ELF-1 (cell line): ENCODE measurements at regions not wholly inside any gene's neighbourhood (a gene's known extent, or its start where the extent isn't known, plus 50 kb on each side); places are given as distances from the start of the nearest gene placed in this dataset.

Source experiments
- DNase-seq: peaks from one replicate; pipeline ENCODE4 v3.0.0-alpha.2; 2016; ENCODE audit warnings: low read depth, low spot score

GRCh38 chr11:27860811-27861210 is 160.6 kb upstream of the BDNF start:
- DNase-seq, result no peak

DNA sequence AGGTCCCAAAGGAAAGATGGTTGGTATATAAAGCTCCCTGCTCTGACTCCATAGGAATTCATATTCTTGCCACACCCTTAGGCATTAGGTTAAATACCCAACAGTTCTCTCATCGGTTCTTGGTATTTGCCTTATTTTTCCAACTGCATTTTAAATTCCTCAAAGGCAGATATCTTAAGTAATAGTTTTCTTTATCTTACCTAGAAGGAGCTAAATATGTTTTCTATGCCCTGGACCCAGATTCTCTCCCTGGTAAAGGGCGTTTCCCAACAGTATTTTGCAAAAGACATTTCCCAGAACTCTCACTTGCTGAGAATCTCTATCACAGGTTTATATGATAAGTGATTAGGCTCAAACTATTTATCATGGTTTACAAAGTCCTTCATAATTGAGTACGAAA is 158.6 kb upstream of the BDNF start:
- no peak for DNase-seq

GRCh38 chr11:27857588-27857987 is 157.3 kb upstream of the BDNF start:
- DNase-seq, result no peak

DNA sequence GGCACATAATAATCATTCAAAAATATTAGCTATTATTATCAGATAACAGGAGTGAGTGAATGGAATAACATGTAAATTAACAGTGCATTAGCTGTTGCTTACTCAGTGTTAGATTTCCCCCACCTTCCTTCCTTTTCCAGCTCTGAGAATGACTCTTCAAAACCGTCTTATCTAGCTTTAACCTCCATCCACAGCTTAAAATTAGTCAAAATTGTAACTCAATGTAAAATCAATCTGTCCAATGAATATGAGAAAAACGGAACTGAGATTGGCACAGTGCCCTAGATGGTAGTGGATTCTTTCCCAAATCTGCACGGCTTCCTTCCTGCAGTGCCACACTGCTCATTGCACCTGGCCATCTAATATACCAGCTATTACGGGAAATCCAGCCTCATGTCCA is 156.8 kb upstream of the BDNF start:
- DNase-seq, result no peak

GRCh38 chr11:27848423-27848822 is 148.2 kb upstream of the BDNF start:
- no peak for DNase-seq

- no peak for DNase-seq
These were observed 147.2 kb upstream of the BDNF start for GRCh38 chr11:27847496-27847895.

- no peak for DNase-seq
These were observed 142.0 kb upstream of the BDNF start for GRCh38 chr11:27842290-27842689.

GRCh38 chr11:27841023-27841422 is 140.8 kb upstream of the BDNF start:
- no peak for DNase-seq

- no peak for DNase-seq
These were observed 139.1 kb upstream of the BDNF start for GRCh38 chr11:27839226-27839913.

- DNase-seq, result no peak
These were observed 138.4 kb upstream of the BDNF start for GRCh38 chr11:27838674-27839073.

- no peak for DNase-seq
These were observed 137.8 kb upstream of the BDNF start for GRCh38 chr11:27837895-27838563.

DNA sequence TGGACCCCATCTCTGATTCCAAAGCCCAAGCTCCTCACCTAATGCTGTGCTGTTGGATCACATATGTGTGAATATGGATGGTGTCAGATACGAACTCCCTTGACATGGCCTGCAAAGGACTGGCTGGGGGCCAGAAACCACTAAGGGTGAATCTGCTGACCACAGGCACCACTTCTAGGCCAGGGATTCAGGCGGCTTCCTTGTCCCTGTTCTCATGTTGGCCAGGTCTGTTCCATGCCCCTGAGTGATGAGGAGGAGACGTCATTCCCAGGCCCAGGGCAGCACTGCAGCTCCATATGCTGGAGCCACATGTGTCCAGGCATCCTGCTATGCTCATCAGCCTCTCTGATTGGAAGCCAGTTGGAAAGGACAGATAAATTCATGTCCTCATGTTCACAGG is 130.0 kb upstream of the BDNF start:
- no peak for DNase-seq

DNA sequence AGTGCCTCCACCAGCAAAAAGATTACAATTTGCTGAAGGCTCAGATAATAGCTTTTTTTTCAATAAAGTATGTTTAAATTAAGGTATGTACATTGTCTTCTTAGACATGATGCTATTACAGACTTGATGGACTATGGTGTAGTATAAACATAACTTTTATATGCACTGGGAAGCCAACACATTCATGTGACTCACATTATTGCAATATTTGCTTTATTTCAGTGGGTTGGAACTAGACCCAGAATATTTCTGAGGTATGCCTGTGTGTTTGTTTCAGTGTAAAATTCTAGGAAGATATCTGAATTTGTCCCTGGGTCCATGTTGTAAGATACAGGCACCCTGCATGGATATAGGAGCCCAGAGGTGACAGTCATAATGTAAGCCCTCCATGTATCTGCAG is 120.0 kb upstream of the BDNF start:
- no peak for DNase-seq

DNA sequence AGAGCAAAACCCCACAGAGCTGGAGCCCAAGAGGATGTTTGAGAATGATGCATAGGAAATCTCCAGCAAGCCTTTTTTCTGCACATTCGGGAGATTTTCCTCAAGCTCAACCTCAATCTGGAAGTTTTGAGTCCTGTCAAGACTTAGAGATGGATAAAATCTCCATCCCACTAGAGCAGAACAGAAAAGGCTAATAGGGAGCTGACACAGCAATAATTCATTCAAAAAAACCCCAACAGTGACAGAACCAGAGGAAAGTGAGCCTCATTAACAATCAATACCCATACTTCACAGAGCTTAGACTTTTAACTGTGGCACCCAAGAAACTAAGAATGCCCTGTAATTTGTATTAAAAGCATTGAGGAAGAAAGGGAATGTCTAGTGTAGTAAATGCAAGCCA is 115.9 kb upstream of the BDNF start:
- no peak for DNase-seq

- DNase-seq, result no peak
These were observed 112.1 kb upstream of the BDNF start for GRCh38 chr11:27812341-27812740.

GRCh38 chr11:27807596-27807995 is 107.3 kb upstream of the BDNF start:
- no peak for DNase-seq

DNA sequence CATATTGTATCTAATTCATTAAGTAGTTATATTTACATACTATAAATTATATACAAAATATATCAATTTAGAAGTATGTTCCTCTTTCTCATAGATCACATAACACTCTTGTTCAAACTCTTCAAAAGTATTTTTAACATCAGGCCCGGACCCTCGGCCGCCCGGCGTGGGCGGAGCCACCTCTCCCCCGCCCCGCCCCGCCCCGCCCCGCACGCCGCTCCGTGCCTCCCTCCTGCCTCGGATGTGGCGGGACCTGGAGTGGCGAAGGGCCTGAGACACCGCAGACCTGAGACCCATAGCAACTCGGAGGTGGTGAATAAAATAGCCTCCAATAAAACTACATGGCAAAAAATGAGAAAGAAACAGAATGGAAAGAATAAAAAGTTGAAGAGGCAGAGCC is 105.9 kb upstream of the BDNF start:
- DNase-seq, result no peak

GRCh38 chr11:27795955-27796861 is 96.0 kb upstream of the BDNF start:
- peak; percentile 82 for DNase-seq

GRCh38 chr11:27786864-27787263 is 86.6 kb upstream of the BDNF start:
- no peak for DNase-seq

GRCh38 chr11:27786331-27786730 is 86.1 kb upstream of the BDNF start:
- DNase-seq, result no peak

DNA sequence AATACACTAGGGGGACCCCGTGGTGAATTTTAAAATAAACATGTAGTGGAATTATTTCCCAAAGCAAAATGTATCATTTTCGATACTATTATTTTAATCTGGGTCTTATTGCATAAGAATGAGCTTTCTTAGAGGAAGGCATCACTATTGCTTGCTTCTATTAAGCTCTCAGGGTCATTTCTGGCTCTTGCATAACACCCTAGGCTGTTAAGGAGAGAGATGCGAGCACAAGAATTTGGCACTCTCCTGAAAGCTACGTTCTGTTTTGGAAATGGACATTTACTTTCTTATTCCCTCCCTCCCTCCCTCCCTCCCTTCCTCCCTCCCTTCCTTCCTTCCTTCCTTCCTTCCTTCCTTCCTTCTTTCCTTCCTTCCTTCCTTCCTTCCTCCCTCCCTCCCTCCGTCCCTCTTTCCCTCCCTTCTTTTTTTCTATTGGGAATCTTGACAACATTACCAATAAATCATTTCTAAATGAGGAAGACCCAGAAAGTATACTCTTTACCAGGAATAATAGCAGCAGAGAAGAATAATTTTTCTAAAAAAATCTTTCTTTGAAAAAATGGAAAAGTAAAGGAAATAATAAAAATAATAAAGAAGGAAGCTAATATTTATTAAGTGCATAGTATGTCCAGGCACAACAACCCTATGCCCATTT is 83.6 kb upstream of the BDNF start:
- no peak for DNase-seq

DNA sequence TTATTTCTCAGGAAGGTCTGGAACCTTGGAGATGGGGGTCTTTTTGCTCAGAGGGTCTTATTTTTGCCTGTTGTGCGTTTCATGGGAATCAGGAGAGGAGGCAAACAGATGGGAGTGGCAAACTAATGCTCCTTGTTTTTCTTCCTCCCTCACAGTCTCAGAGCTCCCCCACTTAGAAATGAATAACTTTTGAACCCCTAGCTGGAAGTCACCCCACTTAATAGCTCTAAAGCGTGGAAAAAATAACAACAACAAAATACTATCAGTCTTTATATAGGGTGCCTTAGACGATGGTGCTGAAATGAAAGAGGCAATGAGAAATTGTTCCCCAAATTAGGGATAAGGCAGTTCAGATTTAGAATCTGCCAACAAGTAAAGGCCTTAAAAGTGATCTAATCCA is 76.8 kb upstream of the BDNF start:
- DNase-seq, result no peak
